ENCODE measurements at regions not wholly inside any gene's neighbourhood (a gene's known extent, or its start where the extent isn't known, plus 50 kb on each side); places are given as distances from the start of the nearest gene placed in this dataset.

GRCh38 chr1:5386371-5386770 is 605.9 kb downstream of the NPHP4 start:
- H3F3A ChIP-seq (ENCODE audit: low read depth), result no peaks in the 10 kb centered on the region
- no peaks in the 10 kb centered on the region for H3K36me3 Mint-ChIP-seq
- H3K9me3 Mint-ChIP-seq, result peaks cover 6% of the 10 kb centered on the region
- TF ChIP-seq EZH2phosphoT487 (IDR thresholded peaks at IDR 0.05) (no peak), EZH2 (IDR thresholded peaks at IDR 0.05) (no peak), CTCF (IDR thresholded peaks at IDR 0.05) (no peak)
- no peak overlapping the region for H3K9ac ChIP-seq
- no peaks in the 10 kb centered on the region for H3K4me1 ChIP-seq
- H3K9me3 ChIP-seq (ENCODE audit: low read depth), result no peaks in the 10 kb centered on the region
- no peak overlapping the region for H3K4me3 ChIP-seq
- H3K79me2 ChIP-seq (ENCODE audit: low read depth), result no peaks in the 10 kb centered on the region
- no peak for DNase-seq (ENCODE audit: low spot score)
- no peak overlapping the region for H2AFZ ChIP-seq (replicated peaks)
- H3K4me3 Mint-ChIP-seq, result no peak overlapping the region
- H3K27ac Mint-ChIP-seq, result no peak overlapping the region
- peaks cover 8% of the 10 kb centered on the region for H3K27me3 Mint-ChIP-seq (ENCODE audit: insufficient read depth, low read depth)
- no peak overlapping the region for H3K4me2 ChIP-seq
- no peaks in the 10 kb centered on the region for H3K36me3 ChIP-seq
- no peaks in the 10 kb centered on the region for H3K27me3 ChIP-seq
- no peaks in the 10 kb centered on the region for H3K4me1 Mint-ChIP-seq
- H3K27ac ChIP-seq, result no peak overlapping the region
- H4K20me1 ChIP-seq (ENCODE audit: low read depth), result no peaks in the 10 kb centered on the region

GRCh38 chr1:5385956-5386355 is 606.3 kb downstream of the NPHP4 start:
- H3K4me1 ChIP-seq, result no peaks in the 10 kb centered on the region
- Mint-ChIP-seq H3K27me3 (ENCODE audit: insufficient read depth, low read depth) (peaks cover 10% of the 10 kb centered on the region), H3K4me1 (no peaks in the 10 kb centered on the region), H3K36me3 (no peaks in the 10 kb centered on the region), H3K4me3 (no peak overlapping the region), H3K9me3 (peaks cover 6% of the 10 kb centered on the region), H3K27ac (no peak overlapping the region)
- no peak overlapping the region for H3K27ac ChIP-seq
- H3K4me2 ChIP-seq, result no peak overlapping the region
- no peaks in the 10 kb centered on the region for H4K20me1 ChIP-seq (ENCODE audit: low read depth)
- H3K4me3 ChIP-seq, result no peak overlapping the region
- H3K9ac ChIP-seq, result no peak overlapping the region
- no peaks in the 10 kb centered on the region for H3K36me3 ChIP-seq
- H3K79me2 ChIP-seq (ENCODE audit: low read depth), result no peaks in the 10 kb centered on the region
- H2AFZ ChIP-seq (replicated peaks), result no peak overlapping the region
- no peaks in the 10 kb centered on the region for H3K9me3 ChIP-seq (ENCODE audit: low read depth)
- no peaks in the 10 kb centered on the region for H3F3A ChIP-seq (ENCODE audit: low read depth)
- H3K27me3 ChIP-seq, result no peaks in the 10 kb centered on the region
- TF ChIP-seq CTCF (IDR thresholded peaks at IDR 0.05), result no peak
- no peak for TF ChIP-seq EZH2phosphoT487 (IDR thresholded peaks at IDR 0.05)
- no peak for TF ChIP-seq EZH2 (IDR thresholded peaks at IDR 0.05)
- DNase-seq (ENCODE audit: low spot score), result no peak

GRCh38 chr1:5385096-5385799 is 607.0 kb downstream of the NPHP4 start:
- H3K27ac ChIP-seq, result no peak overlapping the region
- Mint-ChIP-seq H3K4me3 (no peak overlapping the region), H3K27ac (no peak overlapping the region), H3K36me3 (no peaks in the 10 kb centered on the region), H3K9me3 (peaks cover 6% of the 10 kb centered on the region), H3K27me3 (ENCODE audit: insufficient read depth, low read depth) (peaks cover 10% of the 10 kb centered on the region), H3K4me1 (no peaks in the 10 kb centered on the region)
- no peak for DNase-seq (ENCODE audit: low spot score)
- H3K27me3 ChIP-seq, result no peaks in the 10 kb centered on the region
- H3K4me1 ChIP-seq, result no peaks in the 10 kb centered on the region
- no peak overlapping the region for H3K4me2 ChIP-seq
- TF ChIP-seq CTCF (IDR thresholded peaks at IDR 0.05) (no peak), EZH2phosphoT487 (IDR thresholded peaks at IDR 0.05) (no peak), EZH2 (IDR thresholded peaks at IDR 0.05) (no peak)
- H2AFZ ChIP-seq (replicated peaks), result no peak overlapping the region
- no peak overlapping the region for H3K9ac ChIP-seq
- H3K9me3 ChIP-seq (ENCODE audit: low read depth), result no peaks in the 10 kb centered on the region
- no peaks in the 10 kb centered on the region for H3F3A ChIP-seq (ENCODE audit: low read depth)
- no peaks in the 10 kb centered on the region for H3K79me2 ChIP-seq (ENCODE audit: low read depth)
- no peaks in the 10 kb centered on the region for H3K36me3 ChIP-seq
- no peak overlapping the region for H3K4me3 ChIP-seq
- H4K20me1 ChIP-seq (ENCODE audit: low read depth), result no peaks in the 10 kb centered on the region

Measured in neural progenitor cell (in vitro differentiated cells).